ENCODE measurements at regions not wholly inside any gene's neighbourhood (a gene's known extent, or its start where the extent isn't known, plus 50 kb on each side); places are given as distances from the start of the nearest gene placed in this dataset.
A peak's percentile ranks its signal among the peaks of the same experiment; 100 is the strongest.

- DNase-seq: no peak
- in situ Hi-C loops (cut with HindIII; ENCODE audit: low pct_ligation_motif_present, low pct_unique_long_range_greater_than_20kb, low sequenced_read_pairs): no loop called here
These were observed 221.5 kb upstream of the CDH2 start for GRCh38 chr18:28398471-28398870.

GRCh38 chr18:28390022-28390421 is 213.1 kb upstream of the CDH2 start:
- DNase-seq: no peak
- in situ Hi-C loops (cut with HindIII; ENCODE audit: low pct_ligation_motif_present, low pct_unique_long_range_greater_than_20kb, low sequenced_read_pairs): no loop called here

GRCh38 chr18:28382215-28382879 is 205.4 kb upstream of the CDH2 start:
- in situ Hi-C loops (cut with HindIII; ENCODE audit: low pct_ligation_motif_present, low pct_unique_long_range_greater_than_20kb, low sequenced_read_pairs): no loop called here

GRCh38 chr18:28372186-28372585 is 195.3 kb upstream of the CDH2 start:
- DNase-seq: no peak
- in situ Hi-C loops (cut with HindIII; ENCODE audit: low pct_ligation_motif_present, low pct_unique_long_range_greater_than_20kb, low sequenced_read_pairs): no loop called here

More at GRCh38 chr18:28382215-28382879, 205.4 kb upstream of the CDH2 start:
- no peak for DNase-seq

- in situ Hi-C loops (cut with HindIII; ENCODE audit: low pct_ligation_motif_present, low pct_unique_long_range_greater_than_20kb, low sequenced_read_pairs): no loop called here
- no peak for DNase-seq
These were observed 189.7 kb upstream of the CDH2 start for GRCh38 chr18:28366676-28367075.

GRCh38 chr18:28365411-28365831 is 188.5 kb upstream of the CDH2 start:
- DNase-seq: no peak
- in situ Hi-C loops (cut with HindIII; ENCODE audit: low pct_ligation_motif_present, low pct_unique_long_range_greater_than_20kb, low sequenced_read_pairs): no loop called here

GRCh38 chr18:28363124-28363523 is 186.2 kb upstream of the CDH2 start:
- in situ Hi-C loops (cut with HindIII; ENCODE audit: low pct_ligation_motif_present, low pct_unique_long_range_greater_than_20kb, low sequenced_read_pairs): no loop called here
- DNase-seq: no peak

GRCh38 chr18:28359176-28359575 is 182.2 kb upstream of the CDH2 start:
- in situ Hi-C loops (cut with HindIII; ENCODE audit: low pct_ligation_motif_present, low pct_unique_long_range_greater_than_20kb, low sequenced_read_pairs): no loop called here
- DNase-seq: no peak

GRCh38 chr18:28357766-28358401 is 181.0 kb upstream of the CDH2 start:
- peak; percentile 21 for DNase-seq
- in situ Hi-C loops (cut with HindIII; ENCODE audit: low pct_ligation_motif_present, low pct_unique_long_range_greater_than_20kb, low sequenced_read_pairs): no loop called here

- in situ Hi-C loops (cut with HindIII; ENCODE audit: low pct_ligation_motif_present, low pct_unique_long_range_greater_than_20kb, low sequenced_read_pairs): no loop called here
- no peak for DNase-seq
These were observed 173.9 kb upstream of the CDH2 start for GRCh38 chr18:28350821-28351220.

- DNase-seq: no peak
- in situ Hi-C loops (cut with HindIII; ENCODE audit: low pct_ligation_motif_present, low pct_unique_long_range_greater_than_20kb, low sequenced_read_pairs): no loop called here
These were observed 165.3 kb upstream of the CDH2 start for GRCh38 chr18:28342231-28342630.

- in situ Hi-C loops (cut with HindIII; ENCODE audit: low pct_ligation_motif_present, low pct_unique_long_range_greater_than_20kb, low sequenced_read_pairs): no loop called here
- no peak for DNase-seq
These were observed 161.4 kb upstream of the CDH2 start for GRCh38 chr18:28338316-28338715.

- no peak for DNase-seq
- in situ Hi-C loops (cut with HindIII; ENCODE audit: low pct_ligation_motif_present, low pct_unique_long_range_greater_than_20kb, low sequenced_read_pairs): no loop called here
These were observed 157.6 kb upstream of the CDH2 start for GRCh38 chr18:28334516-28334915.

GRCh38 chr18:28332071-28332470 is 155.1 kb upstream of the CDH2 start:
- in situ Hi-C loops (cut with HindIII; ENCODE audit: low pct_ligation_motif_present, low pct_unique_long_range_greater_than_20kb, low sequenced_read_pairs): no loop called here

GRCh38 chr18:28331551-28331950 is 154.6 kb upstream of the CDH2 start:
- in situ Hi-C loops (cut with HindIII; ENCODE audit: low pct_ligation_motif_present, low pct_unique_long_range_greater_than_20kb, low sequenced_read_pairs): no loop called here
- no peak for DNase-seq

More at GRCh38 chr18:28332071-28332470, 155.1 kb upstream of the CDH2 start:
- DNase-seq: no peak

GRCh38 chr18:28313602-28314001 is 136.7 kb upstream of the CDH2 start:
- DNase-seq: no peak
- in situ Hi-C loops (cut with HindIII; ENCODE audit: low pct_ligation_motif_present, low pct_unique_long_range_greater_than_20kb, low sequenced_read_pairs): no loop called here

- in situ Hi-C loops (cut with HindIII; ENCODE audit: low pct_ligation_motif_present, low pct_unique_long_range_greater_than_20kb, low sequenced_read_pairs): no loop called here
- no peak for DNase-seq
These were observed 111.9 kb upstream of the CDH2 start for GRCh38 chr18:28288784-28289183.

- DNase-seq: no peak
These were observed 110.2 kb upstream of the CDH2 start for GRCh38 chr18:28287146-28287545.

GRCh38 chr18:28284132-28284531 is 107.2 kb upstream of the CDH2 start:
- no peak for DNase-seq
- in situ Hi-C loops (cut with HindIII; ENCODE audit: low pct_ligation_motif_present, low pct_unique_long_range_greater_than_20kb, low sequenced_read_pairs): no loop called here

More at GRCh38 chr18:28287146-28287545, 110.2 kb upstream of the CDH2 start:
- in situ Hi-C loops (cut with HindIII; ENCODE audit: low pct_ligation_motif_present, low pct_unique_long_range_greater_than_20kb, low sequenced_read_pairs): no loop called here

- DNase-seq: no peak
- in situ Hi-C loops (cut with HindIII; ENCODE audit: low pct_ligation_motif_present, low pct_unique_long_range_greater_than_20kb, low sequenced_read_pairs): no loop called here
These were observed 104.5 kb upstream of the CDH2 start for GRCh38 chr18:28281400-28281799.

Measured in ACHN (cell line).